ENCODE measurements at regions not wholly inside any gene's neighbourhood (a gene's known extent, or its start where the extent isn't known, plus 50 kb on each side); places are given as distances from the start of the nearest gene placed in this dataset.

- Histone ChIP-seq H3K4me1 (ENCODE audit: control insufficient read depth in 1 of 2, insufficient read depth in 2 of 2, low read length in 2 of 2) (no peaks in the 10 kb centered on the region), H3K36me3 (ENCODE audit: control insufficient read depth in 1 of 2, insufficient read depth in 2 of 2, low read length in 2 of 2) (no peaks in the 10 kb centered on the region), H2BK120ac (ENCODE audit: insufficient read depth, low read length, poor library complexity) (no peak overlapping the region), H4K12ac (ENCODE audit: low read depth, low read length) (no peak overlapping the region), H3K14ac (ENCODE audit: low read length) (no peak overlapping the region), H3K9me3 (ENCODE audit: insufficient read depth, low read depth, low read length) (no peaks in the 10 kb centered on the region), H3K79me1 (ENCODE audit: low read length) (no peaks in the 10 kb centered on the region), H2BK5ac (ENCODE audit: low read depth, low read length, poor library complexity) (no peak overlapping the region), H2BK12ac (ENCODE audit: low read length) (no peak overlapping the region), H4K91ac (ENCODE audit: low read depth, low read length) (no peak overlapping the region), H3K27ac (ENCODE audit: low read depth, low read length) (no peak overlapping the region), H2AFZ (ENCODE audit: insufficient read depth, low read length, poor library complexity) (no peak overlapping the region), H3K27me3 (ENCODE audit: insufficient read depth, low read length) (no peaks in the 10 kb centered on the region), H3K23ac (ENCODE audit: low read length) (no peak overlapping the region), H3K79me2 (ENCODE audit: control insufficient read depth, insufficient read depth, low read length, poor library complexity) (no peaks in the 10 kb centered on the region), H3K4ac (ENCODE audit: low read depth, low read length) (no peak overlapping the region), H2AK5ac (ENCODE audit: low read length) (no peak overlapping the region), H3K9ac (ENCODE audit: low read length) (no peak overlapping the region), H3K4me2 (ENCODE audit: low read length) (no peak overlapping the region), H3K4me3 (ENCODE audit: low read depth, low read length) (no peak overlapping the region), H3K18ac (ENCODE audit: low read length) (no peak overlapping the region), H4K8ac (ENCODE audit: low read depth, low read length) (no peak overlapping the region)
- no CpG with 5 or more reads among the region's 2 CpGs for WGBS (ENCODE audit: extremely low coverage, insufficient coverage, insufficient read length)
- DNase-seq = no peak
Observed at GRCh38 chr7:18336626-18337025, 158.9 kb upstream of the HDAC9 start.

DNA sequence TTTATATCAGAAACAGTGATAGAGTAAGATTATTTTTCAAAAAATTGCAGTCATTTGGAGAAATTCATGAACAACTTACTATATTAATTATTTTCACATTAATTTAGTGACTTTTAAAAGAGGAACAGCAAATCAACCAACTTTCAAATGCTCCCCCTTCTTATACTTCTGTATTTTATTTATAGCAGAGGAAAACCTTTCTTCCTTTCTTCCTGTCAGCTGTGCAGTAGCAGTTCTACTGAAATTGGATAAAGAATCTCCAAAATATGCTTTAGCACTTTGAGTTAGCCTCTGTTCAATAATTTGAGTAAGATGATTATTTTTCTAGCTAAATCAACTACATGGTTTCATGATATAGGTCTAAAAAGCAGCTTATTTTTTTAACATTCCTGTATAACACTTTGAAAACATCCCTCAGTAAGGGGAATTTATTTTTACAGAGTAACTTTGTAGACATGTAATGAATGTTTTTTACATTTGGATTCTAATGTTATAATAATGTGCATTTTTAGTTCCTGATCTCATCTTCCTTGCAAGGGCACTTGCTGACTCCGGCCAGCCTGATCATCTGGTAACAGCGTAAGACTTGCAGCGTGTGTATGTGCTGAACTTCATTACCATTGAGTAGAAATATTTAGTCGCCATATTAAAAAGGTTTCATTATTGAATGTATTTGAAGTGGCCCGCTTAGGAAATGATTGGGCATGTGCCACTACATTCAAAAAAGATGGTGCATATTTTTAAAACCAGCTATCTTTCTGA, 158.3 kb upstream of the HDAC9 start:
- no peak overlapping the region for H2AK5ac ChIP-seq (ENCODE audit: low read length)
- DNase-seq = no peak
- H3K18ac ChIP-seq (ENCODE audit: low read length) = no peak overlapping the region
- no peak overlapping the region for H3K4ac ChIP-seq (ENCODE audit: low read depth, low read length)
- H3K9ac ChIP-seq (ENCODE audit: low read length) = no peak overlapping the region
- no peak overlapping the region for H2BK12ac ChIP-seq (ENCODE audit: low read length)
- H3K27me3 ChIP-seq (ENCODE audit: insufficient read depth, low read length) = no peaks in the 10 kb centered on the region
- no peak overlapping the region for H4K91ac ChIP-seq (ENCODE audit: low read depth, low read length)
- H3K36me3 ChIP-seq (ENCODE audit: control insufficient read depth in 1 of 2, insufficient read depth in 2 of 2, low read length in 2 of 2) = no peaks in the 10 kb centered on the region
- no peaks in the 10 kb centered on the region for H3K79me2 ChIP-seq (ENCODE audit: control insufficient read depth, insufficient read depth, low read length, poor library complexity)
- H3K9me3 ChIP-seq (ENCODE audit: insufficient read depth, low read depth, low read length) = no peaks in the 10 kb centered on the region
- no CpG with 5 or more reads among the region's 5 CpGs for WGBS (ENCODE audit: extremely low coverage, insufficient coverage, insufficient read length)
- H3K27ac ChIP-seq (ENCODE audit: low read depth, low read length) = no peak overlapping the region
- no peak overlapping the region for H3K23ac ChIP-seq (ENCODE audit: low read length)
- H2AFZ ChIP-seq (ENCODE audit: insufficient read depth, low read length, poor library complexity) = no peak overlapping the region
- no peaks in the 10 kb centered on the region for H3K79me1 ChIP-seq (ENCODE audit: low read length)
- H3K4me2 ChIP-seq (ENCODE audit: low read length) = no peak overlapping the region
- no peak overlapping the region for H4K12ac ChIP-seq (ENCODE audit: low read depth, low read length)
- H3K4me3 ChIP-seq (ENCODE audit: low read depth, low read length) = no peak overlapping the region
- no peaks in the 10 kb centered on the region for H3K4me1 ChIP-seq (ENCODE audit: control insufficient read depth in 1 of 2, insufficient read depth in 2 of 2, low read length in 2 of 2)
- no peak overlapping the region for H2BK5ac ChIP-seq (ENCODE audit: low read depth, low read length, poor library complexity)
- no peak overlapping the region for H3K14ac ChIP-seq (ENCODE audit: low read length)
- no peak overlapping the region for H4K8ac ChIP-seq (ENCODE audit: low read depth, low read length)
- H2BK120ac ChIP-seq (ENCODE audit: insufficient read depth, low read length, poor library complexity) = no peak overlapping the region

DNA sequence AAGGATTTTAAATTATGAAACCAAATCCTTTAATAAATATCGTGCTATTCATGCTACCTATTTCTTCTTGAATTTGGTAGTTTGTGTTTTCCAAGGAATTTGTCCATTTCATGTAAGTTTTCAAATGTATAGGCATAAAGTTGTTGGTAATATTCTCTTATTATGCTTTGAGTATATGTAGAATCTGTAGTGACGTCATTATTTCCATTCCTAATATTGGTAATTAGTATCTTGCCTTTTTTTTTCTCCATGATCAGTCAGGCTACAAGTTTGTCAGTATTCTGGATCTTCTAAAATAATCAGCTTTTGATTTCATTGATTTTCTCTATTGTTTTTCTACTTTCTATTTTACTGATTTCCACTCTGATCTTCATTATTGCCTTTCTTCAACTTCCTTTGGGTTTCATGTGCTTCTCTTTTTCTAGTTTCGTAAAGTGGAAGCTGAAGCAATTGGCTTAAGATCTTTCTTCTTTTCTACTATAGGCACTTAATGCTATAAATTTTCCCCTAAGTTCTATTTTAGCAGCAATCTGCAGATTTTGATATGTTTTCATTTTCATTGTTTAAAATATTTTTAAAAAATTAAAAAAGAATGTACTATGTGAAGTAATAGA, 156.5 kb upstream of the HDAC9 start:
- Histone ChIP-seq H3K4ac (ENCODE audit: low read depth, low read length) (no peak overlapping the region), H2BK12ac (ENCODE audit: low read length) (no peak overlapping the region), H2AFZ (ENCODE audit: insufficient read depth, low read length, poor library complexity) (no peak overlapping the region), H3K18ac (ENCODE audit: low read length) (no peak overlapping the region), H4K8ac (ENCODE audit: low read depth, low read length) (no peak overlapping the region), H3K4me2 (ENCODE audit: low read length) (no peak overlapping the region), H3K9ac (ENCODE audit: low read length) (no peak overlapping the region), H3K4me3 (ENCODE audit: low read depth, low read length) (no peak overlapping the region), H3K27me3 (ENCODE audit: insufficient read depth, low read length) (no peaks in the 10 kb centered on the region), H2AK5ac (ENCODE audit: low read length) (no peak overlapping the region), H3K9me3 (ENCODE audit: insufficient read depth, low read depth, low read length) (no peaks in the 10 kb centered on the region), H2BK5ac (ENCODE audit: low read depth, low read length, poor library complexity) (no peak overlapping the region), H3K27ac (ENCODE audit: low read depth, low read length) (no peak overlapping the region), H3K36me3 (ENCODE audit: control insufficient read depth in 1 of 2, insufficient read depth in 2 of 2, low read length in 2 of 2) (no peaks in the 10 kb centered on the region), H4K12ac (ENCODE audit: low read depth, low read length) (no peak overlapping the region), H4K91ac (ENCODE audit: low read depth, low read length) (no peak overlapping the region), H3K14ac (ENCODE audit: low read length) (no peak overlapping the region), H3K79me2 (ENCODE audit: control insufficient read depth, insufficient read depth, low read length, poor library complexity) (no peaks in the 10 kb centered on the region), H2BK120ac (ENCODE audit: insufficient read depth, low read length, poor library complexity) (no peak overlapping the region), H3K23ac (ENCODE audit: low read length) (no peak overlapping the region), H3K4me1 (ENCODE audit: control insufficient read depth in 1 of 2, insufficient read depth in 2 of 2, low read length in 2 of 2) (no peaks in the 10 kb centered on the region), H3K79me1 (ENCODE audit: low read length) (no peaks in the 10 kb centered on the region)
- DNase-seq = no peak
- WGBS (ENCODE audit: extremely low coverage, insufficient coverage, insufficient read length) = no CpG with 5 or more reads among the region's 3 CpGs

DNA sequence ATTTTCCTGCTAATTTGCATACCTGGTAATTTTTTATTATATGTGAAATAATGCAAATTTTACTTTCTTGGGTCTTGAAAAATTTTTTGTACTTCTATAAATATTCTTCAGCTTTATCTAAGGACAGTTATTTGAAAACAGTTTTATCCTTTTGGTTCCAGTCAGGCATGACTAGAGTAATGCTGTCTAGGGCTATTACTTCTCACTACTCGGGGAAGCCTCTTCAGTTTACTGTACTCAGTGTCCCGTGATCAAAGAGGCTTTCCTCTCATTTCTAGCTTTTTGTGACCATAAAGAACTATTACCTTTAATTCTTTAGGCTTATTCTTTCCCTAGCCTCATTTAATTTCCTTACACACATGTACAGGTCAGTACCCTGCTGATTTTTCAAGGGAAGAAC, 153.8 kb upstream of the HDAC9 start:
- H3K36me3 ChIP-seq (ENCODE audit: control insufficient read depth in 1 of 2, insufficient read depth in 2 of 2, low read length in 2 of 2) = no peaks in the 10 kb centered on the region
- no peak overlapping the region for H2AK5ac ChIP-seq (ENCODE audit: low read length)
- no CpG with 5 or more reads among the region's 2 CpGs for WGBS (ENCODE audit: extremely low coverage, insufficient coverage, insufficient read length)
- no peak overlapping the region for H3K4ac ChIP-seq (ENCODE audit: low read depth, low read length)
- no peak overlapping the region for H4K91ac ChIP-seq (ENCODE audit: low read depth, low read length)
- H3K79me1 ChIP-seq (ENCODE audit: low read length) = no peaks in the 10 kb centered on the region
- H3K23ac ChIP-seq (ENCODE audit: low read length) = no peak overlapping the region
- H3K18ac ChIP-seq (ENCODE audit: low read length) = no peak overlapping the region
- no peak overlapping the region for H3K9ac ChIP-seq (ENCODE audit: low read length)
- no peaks in the 10 kb centered on the region for H3K9me3 ChIP-seq (ENCODE audit: insufficient read depth, low read depth, low read length)
- no peak overlapping the region for H2AFZ ChIP-seq (ENCODE audit: insufficient read depth, low read length, poor library complexity)
- DNase-seq = no peak
- no peaks in the 10 kb centered on the region for H3K4me1 ChIP-seq (ENCODE audit: control insufficient read depth in 1 of 2, insufficient read depth in 2 of 2, low read length in 2 of 2)
- H4K8ac ChIP-seq (ENCODE audit: low read depth, low read length) = no peak overlapping the region
- H3K27ac ChIP-seq (ENCODE audit: low read depth, low read length) = no peak overlapping the region
- no peaks in the 10 kb centered on the region for H3K79me2 ChIP-seq (ENCODE audit: control insufficient read depth, insufficient read depth, low read length, poor library complexity)
- no peak overlapping the region for H3K4me3 ChIP-seq (ENCODE audit: low read depth, low read length)
- H3K4me2 ChIP-seq (ENCODE audit: low read length) = no peak overlapping the region
- no peak overlapping the region for H2BK12ac ChIP-seq (ENCODE audit: low read length)
- H3K27me3 ChIP-seq (ENCODE audit: insufficient read depth, low read length) = no peaks in the 10 kb centered on the region
- no peak overlapping the region for H4K12ac ChIP-seq (ENCODE audit: low read depth, low read length)
- no peak overlapping the region for H2BK120ac ChIP-seq (ENCODE audit: insufficient read depth, low read length, poor library complexity)
- no peak overlapping the region for H3K14ac ChIP-seq (ENCODE audit: low read length)
- no peak overlapping the region for H2BK5ac ChIP-seq (ENCODE audit: low read depth, low read length, poor library complexity)

Measured in trophoblast cell (in vitro differentiated cells and primary cell).